HepG2 (cell line): ENCODE measurements at regions not wholly inside any gene's neighbourhood (a gene's known extent, or its start where the extent isn't known, plus 50 kb on each side); places are given as distances from the start of the nearest gene placed in this dataset.

Experiments used
- ATAC-seq: fragments of 200-7000 bp; cut with Tn5 transposase; 3 replicates; pipeline ENCODE4 v1.9.1; 2020; ENCODE audit warnings: mild to moderate bottlenecking, moderate library complexity
- BruUV-seq: library from RNA; stranded (reverse); fragments of 400-500 nt; replicated peaks from 2 replicates; lab custom pipeline; 2021; lab: Mats Ljungman, UMichigan
- CTCF ChIA-PET: fragments of 300-600 bp; formaldehyde crosslinking; extraction: SDS; loops from one replicate; lab custom pipeline; 2021; ENCODE audit warnings: low total read pairs, inconsistent platforms, low intra/inter-chr PET ratio; lab: Yijun Ruan, JAX
- POLR2A ChIA-PET: fragments of 350-600 bp; sonication (Branson Sonifier 250); formaldehyde crosslinking; loops from one replicate; lab custom pipeline; 2020; ENCODE audit warnings: antibody characterized with exemption, inconsistent platforms; lab: Yijun Ruan, JAX
- DNase-seq: peaks from one replicate; pipeline ENCODE4 v3.0.0-alpha.2; 2015; ENCODE audit warnings: low spot score
- FAIRE-seq: peaks from 3 replicates; lab custom pipeline; 2011; peaks lifted over from hg19 to GRCh38; lab: Jason Lieb, UNC
- H2AFZ ChIP-seq: one replicate; pipeline ENCODE4 v1.6.1; 2011; ENCODE audit warnings: low read length, inconsistent platforms
- H3K27ac ChIP-seq: fragments of 300-600 bp; 3 replicates; pipeline ENCODE4 v1.8.0; 2011; ENCODE audit warnings: mixed run types, mild to moderate bottlenecking, mixed read lengths, low read length, inconsistent platforms; ENCODE audit not compliant: insufficient read depth; ENCODE audit errors: extremely low read length
- H3K27me3 ChIP-seq, 2 experiments: fragments of 200-600 bp in 1 of 2; 2 replicates in 1 of 2; 3 replicates in 1 of 2; pipeline versions ENCODE4 v1.6.0 to v1.8.0; 2011; ENCODE audit warnings: low read length in 2 of 2, mild to moderate bottlenecking in 2 of 2, moderate library complexity in 2 of 2, inconsistent platforms in 1 of 2; ENCODE audit not compliant: insufficient read depth in 2 of 2, control insufficient read depth in 1 of 2
- H3K36me3 ChIP-seq, 2 experiments: fragments of 200-600 bp in 1 of 2; replicated peaks in 1 of 2; 2 replicates in 1 of 2; 3 replicates in 1 of 2; pipeline versions ENCODE4 v1.5.1 to v1.8.0; 2011; ENCODE audit warnings: low read length in 2 of 2, inconsistent platforms in 1 of 2; ENCODE audit not compliant: insufficient read depth in 2 of 2, control insufficient read depth in 1 of 2
- H3K4me1 ChIP-seq: 2 replicates; pipeline ENCODE4 v1.5.1; 2012; ENCODE audit warnings: low read length, inconsistent platforms; ENCODE audit not compliant: insufficient read depth
- H3K4me2 ChIP-seq: 2 replicates; pipeline ENCODE4 v1.6.0; 2011; ENCODE audit warnings: low read depth, low read length, inconsistent platforms
- H3K4me3 ChIP-seq, 3 experiments: fragments of 200-600 bp in 1 of 3; sonication (generic), shearing (Covaris generic) in 1 of 3; replicated peaks in 1 of 3; 2 replicates each; pipeline ENCODE4 v1.5.1; 2011 to 2016; ENCODE audit warnings: low read length in 3 of 3, inconsistent platforms in 2 of 3, low read depth in 2 of 3, mild to moderate bottlenecking in 2 of 3, control low read depth in 1 of 3, mixed read lengths in 1 of 3; ENCODE audit not compliant: insufficient read depth in 1 of 3
- H3K79me2 ChIP-seq: one replicate; pipeline ENCODE4 v1.6.1; 2011; ENCODE audit warnings: low read length, inconsistent platforms; ENCODE audit not compliant: insufficient read depth
- H3K9ac ChIP-seq: 2 replicates; pipeline ENCODE4 v1.6.0; 2011; ENCODE audit warnings: mild to moderate bottlenecking, low read depth, low read length, inconsistent platforms; ENCODE audit not compliant: insufficient read depth
- H3K9me3 ChIP-seq: 2 replicates; pipeline ENCODE4 v1.5.1; 2012; ENCODE audit warnings: mild to moderate bottlenecking, low read length
- H4K20me1 ChIP-seq: 2 replicates; pipeline ENCODE4 v1.6.0; 2011; ENCODE audit warnings: inconsistent platforms, mild to moderate bottlenecking, low read length, moderate library complexity; ENCODE audit not compliant: insufficient read depth
- CHD2 ChIP-seq: IDR thresholded peaks from 2 replicates; pipeline ENCODE4 v1.6.1; 2011; ENCODE audit warnings: low read depth, low read length, improper control_type of control experiment
- KDM4B ChIP-seq: sonication (generic); formaldehyde crosslinking; IDR thresholded peaks from 2 replicates; pipeline ENCODE4 v1.4.0; 2020; ENCODE audit warnings: missing genetic modification reagents
- KMT2B ChIP-seq: IDR thresholded peaks from 2 replicates; pipeline ENCODE4 v1.6.1; 2016; ENCODE audit warnings: missing genetic modification reagents, missing compliant biosample characterization
- NFIC ChIP-seq: IDR thresholded peaks from 2 replicates; pipeline ENCODE4 v1.6.1; 2012; ENCODE audit warnings: mild to moderate bottlenecking, low read length, inconsistent platforms
- NR2F2 ChIP-seq: IDR thresholded peaks from 2 replicates; pipeline ENCODE4 v1.6.1; 2012; ENCODE audit warnings: low read depth, inconsistent platforms, borderline replicate concordance
- PCBP2 ChIP-seq: fragments of 200-400 bp; formaldehyde crosslinking; optimal IDR thresholded peaks from 2 replicates; pipeline ENCODE3; 2018; ENCODE audit warnings: low read length, low read depth; ENCODE audit not compliant: poor library complexity, severe bottlenecking
- REST ChIP-seq, 2 experiments: IDR thresholded peaks; 2 replicates each; pipeline ENCODE4 v1.6.1; 2011 to 2012; ENCODE audit warnings: low read length in 2 of 2, borderline replicate concordance in 1 of 2, low read depth in 1 of 2, mild to moderate bottlenecking in 1 of 2, moderate library complexity in 1 of 2
- SNAI1 ChIP-seq: sonication (generic); formaldehyde crosslinking; IDR thresholded peaks from 2 replicates; pipeline ENCODE4 v1.5.0; 2020; ENCODE audit warnings: mild to moderate bottlenecking, missing genetic modification reagents, borderline replicate concordance
- SP1 ChIP-seq, 2 experiments: fragments of 450-650 bp in 1 of 2; sonication (generic) in 1 of 2; formaldehyde crosslinking in 1 of 2; IDR thresholded peaks; 2 replicates each; pipeline versions ENCODE4 v1.4.0 to v1.6.1; 2016 to 2020; ENCODE audit warnings: missing genetic modification reagents in 1 of 2
- ZNF678 ChIP-seq: sonication (generic); formaldehyde crosslinking; IDR thresholded peaks from 2 replicates; pipeline ENCODE4 v1.4.0; 2020; ENCODE audit warnings: mild to moderate bottlenecking, missing genetic modification reagents
- in situ Hi-C: cut with HindIII; loops from 2 replicates; pipeline ENCODE4 v1.10.0; 2017; ENCODE audit warnings: low pct_unique_long_range_greater_than_20kb; ENCODE audit not compliant: extremely low pct_ligation_motif_present
- intact Hi-C: fragments of 100-400 bp; cut with micrococcal nuclease; formaldehyde crosslinking; loops from one replicate; pipeline ENCODE4 v1.10.0; 2022; ENCODE audit not compliant: unreplicated experiment
- TF ChIP-seq, protein P1 (sequence below): sonication (generic); formaldehyde crosslinking; IDR thresholded peaks from 2 replicates; pipeline ENCODE4 v1.5.0; 2020; ENCODE audit warnings: missing genetic modification reagents

- TF ChIP-seq REST (IDR thresholded peaks at IDR 0.05; ENCODE audit: borderline replicate concordance in 1 of 2, low read depth in 1 of 2, low read length in 2 of 2), result no peak
- TF ChIP-seq SP1 (IDR thresholded peaks at IDR 0.05), result no peak
- TF ChIP-seq SP1 (CRISPR knock-in tag; IDR thresholded peaks at IDR 0.05), result no peak
Measured at GRCh38 chr2:207275779-207276178, 110.0 kb upstream of the KLF7 start (continued).

DNA sequence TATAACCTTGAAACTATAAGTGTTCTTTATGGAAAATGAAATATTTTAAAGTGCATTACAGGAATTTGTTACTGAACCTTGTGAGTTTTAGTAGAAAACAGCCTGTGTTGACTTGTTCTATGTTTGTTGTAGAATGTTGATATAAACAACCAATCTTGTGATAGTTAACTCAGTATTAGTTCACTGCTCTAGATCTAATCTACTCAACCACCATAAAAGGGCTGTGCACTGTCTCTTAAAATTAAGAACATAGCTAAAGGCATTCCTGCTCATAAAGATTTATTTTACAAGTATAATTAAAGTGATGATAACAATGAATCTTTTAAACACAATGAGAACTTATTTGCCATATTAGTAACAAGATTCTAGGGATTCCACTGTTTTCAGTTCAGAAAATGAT, 110.5 kb upstream of the KLF7 start:
- ATAC-seq, result no peak
- ChIA-PET POLR2A (no interaction called here), CTCF (no interaction called here)
- no peak overlapping the region for H3K9ac ChIP-seq
- no peaks in the 10 kb centered on the region for H3K9me3 ChIP-seq
- intact Hi-C loops (no loop called here), in situ Hi-C loops (no loop called here)
- no peak overlapping the region for H2AFZ ChIP-seq
- H3K36me3 ChIP-seq, result no peaks in the 10 kb centered on the region
- FAIRE-seq, result no peak
- TF ChIP-seq, protein P1, sequence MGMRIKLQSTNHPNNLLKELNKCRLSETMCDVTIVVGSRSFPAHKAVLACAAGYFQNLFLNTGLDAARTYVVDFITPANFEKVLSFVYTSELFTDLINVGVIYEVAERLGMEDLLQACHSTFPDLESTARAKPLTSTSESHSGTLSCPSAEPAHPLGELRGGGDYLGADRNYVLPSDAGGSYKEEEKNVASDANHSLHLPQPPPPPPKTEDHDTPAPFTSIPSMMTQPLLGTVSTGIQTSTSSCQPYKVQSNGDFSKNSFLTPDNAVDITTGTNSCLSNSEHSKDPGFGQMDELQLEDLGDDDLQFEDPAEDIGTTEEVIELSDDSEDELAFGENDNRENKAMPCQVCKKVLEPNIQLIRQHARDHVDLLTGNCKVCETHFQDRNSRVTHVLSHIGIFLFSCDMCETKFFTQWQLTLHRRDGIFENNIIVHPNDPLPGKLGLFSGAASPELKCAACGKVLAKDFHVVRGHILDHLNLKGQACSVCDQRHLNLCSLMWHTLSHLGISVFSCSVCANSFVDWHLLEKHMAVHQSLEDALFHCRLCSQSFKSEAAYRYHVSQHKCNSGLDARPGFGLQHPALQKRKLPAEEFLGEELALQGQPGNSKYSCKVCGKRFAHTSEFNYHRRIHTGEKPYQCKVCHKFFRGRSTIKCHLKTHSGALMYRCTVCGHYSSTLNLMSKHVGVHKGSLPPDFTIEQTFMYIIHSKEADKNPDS, result no peak
- TF ChIP-seq NFIC (no peak), KMT2B (CRISPR knock-in tag) (no peak), PCBP2 (no peak), SNAI1 (no peak), NR2F2 (no peak), KDM4B (CRISPR knock-in tag) (no peak), CHD2 (no peak), ZNF678 (CRISPR knock-in tag) (no peak)
- DNase-seq, result no peak
- H3K4me1 ChIP-seq, result no peaks in the 10 kb centered on the region
- no TSS peak for BruUV-seq
- H3K27me3 ChIP-seq, result no peaks in the 10 kb centered on the region
- H3K4me3 ChIP-seq, result no peak overlapping the region
- H3K4me2 ChIP-seq, result no peak overlapping the region
- no peaks in the 10 kb centered on the region for H4K20me1 ChIP-seq
- H3K79me2 ChIP-seq, result no peaks in the 10 kb centered on the region
- H3K27ac ChIP-seq, result no peak overlapping the region
